Spleen (tissue), 7 donors: ENCODE measurements at regions not wholly inside any gene's neighbourhood (a gene's known extent, or its start where the extent isn't known, plus 50 kb on each side); places are given as distances from the start of the nearest gene placed in this dataset.

Experiments used
- POLR2AphosphoS5 ChIP-seq, 3 donors: sonication (generic); formaldehyde crosslinking; IDR thresholded peaks; one replicate each; pipeline ENCODE4 v1.5.1; 2017; ENCODE audit warnings: antibody characterized with exemption in 3 of 3
- TF ChIP-seq, protein P1 (sequence below), 11 experiments: fragments of 200-600 bp in 7 of 11; fragments of 450-650 bp in 4 of 11; sonication (generic) in 4 of 11; IDR thresholded peaks in 8 of 11; conservative IDR thresholded peaks in 3 of 11; 1 replicate in 7 of 11; 2 replicates in 4 of 11; pipeline versions ENCODE4 v1.4.0 to v1.8.0; 2016 to 2021; ENCODE audit warnings: antibody characterized with exemption in 11 of 11, inconsistent platforms in 4 of 11, mild to moderate bottlenecking in 1 of 11
- donor health status: DM: no; HTN: no; CAD: no; lungs with moderate emphysema.
- donor health status: DM: no; HTN: no; CAD: no.
- donor health status: DM: no; HTN: no; CAD: no.

DNA sequence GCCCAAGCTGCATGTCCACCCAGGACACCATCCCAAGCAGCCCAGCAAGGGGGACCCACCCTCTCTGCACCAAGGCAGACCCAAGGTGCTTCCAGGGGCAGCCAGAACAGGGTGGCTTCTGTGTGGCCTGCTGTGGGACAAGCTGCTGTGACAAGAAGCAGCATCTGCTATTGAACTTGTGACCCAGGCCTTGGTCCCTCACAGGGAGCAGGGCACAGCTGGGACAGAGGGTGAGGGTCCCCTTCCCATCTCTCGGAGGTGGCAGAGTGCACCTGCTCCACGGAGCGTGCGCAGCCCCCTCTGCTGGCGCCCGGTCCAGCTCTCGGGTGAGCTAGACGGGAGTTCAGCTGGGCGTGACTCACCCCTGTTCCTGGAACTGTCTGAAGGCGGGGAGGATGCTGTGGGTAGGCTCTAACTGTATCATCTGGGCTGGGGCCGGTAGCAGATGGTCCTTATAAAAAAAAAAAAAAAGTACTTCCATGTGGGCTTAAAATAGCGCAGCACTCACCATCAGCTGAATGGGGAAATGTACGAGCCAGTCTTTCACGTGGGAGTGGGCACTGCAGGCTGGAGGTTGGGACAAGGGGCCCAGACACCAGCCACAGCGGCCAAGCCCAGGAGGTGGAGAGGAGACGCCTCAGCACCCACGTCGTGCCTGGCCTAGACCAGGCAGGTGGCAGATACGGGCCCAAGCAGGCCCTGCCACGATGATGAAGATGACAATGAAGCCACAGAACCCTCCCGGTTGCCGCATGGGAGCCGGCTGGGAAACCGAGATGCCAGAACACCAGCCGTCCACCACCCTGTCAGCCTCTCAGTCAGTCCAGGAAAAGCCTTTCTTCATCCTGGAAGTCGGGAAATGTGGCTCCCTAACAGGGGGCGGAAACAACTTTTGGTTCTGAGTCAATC lies 136.8 kb upstream of the ID2 start:
- TF ChIP-seq, protein P1, sequence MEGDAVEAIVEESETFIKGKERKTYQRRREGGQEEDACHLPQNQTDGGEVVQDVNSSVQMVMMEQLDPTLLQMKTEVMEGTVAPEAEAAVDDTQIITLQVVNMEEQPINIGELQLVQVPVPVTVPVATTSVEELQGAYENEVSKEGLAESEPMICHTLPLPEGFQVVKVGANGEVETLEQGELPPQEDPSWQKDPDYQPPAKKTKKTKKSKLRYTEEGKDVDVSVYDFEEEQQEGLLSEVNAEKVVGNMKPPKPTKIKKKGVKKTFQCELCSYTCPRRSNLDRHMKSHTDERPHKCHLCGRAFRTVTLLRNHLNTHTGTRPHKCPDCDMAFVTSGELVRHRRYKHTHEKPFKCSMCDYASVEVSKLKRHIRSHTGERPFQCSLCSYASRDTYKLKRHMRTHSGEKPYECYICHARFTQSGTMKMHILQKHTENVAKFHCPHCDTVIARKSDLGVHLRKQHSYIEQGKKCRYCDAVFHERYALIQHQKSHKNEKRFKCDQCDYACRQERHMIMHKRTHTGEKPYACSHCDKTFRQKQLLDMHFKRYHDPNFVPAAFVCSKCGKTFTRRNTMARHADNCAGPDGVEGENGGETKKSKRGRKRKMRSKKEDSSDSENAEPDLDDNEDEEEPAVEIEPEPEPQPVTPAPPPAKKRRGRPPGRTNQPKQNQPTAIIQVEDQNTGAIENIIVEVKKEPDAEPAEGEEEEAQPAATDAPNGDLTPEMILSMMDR (IDR thresholded peaks at IDR 0.05 in 8 of 11, conservative IDR thresholded peaks at IDR 0.05 in 3 of 11), result peak in 9 of 11 experiments; percentile 21 to 62 (median 46)
- TF ChIP-seq POLR2AphosphoS5 (IDR thresholded peaks at IDR 0.05), result peak; percentile 57 to 81 (median 62)
